HL-60/S4 treated with phorbol 12-myristate 13-acetate at 8.2 ng/mL for 4 days and 3 days (cell line): ENCODE measurements at regions not wholly inside any gene's neighbourhood (a gene's known extent, or its start where the extent isn't known, plus 50 kb on each side); places are given as distances from the start of the nearest gene placed in this dataset.
"Not testable (repeated sequence)": the region's sequence is repeated elsewhere in the genome, so short reads cannot be mapped to it uniquely, and the experiment has no call there.

Source experiments
- in situ Hi-C: fragments of 300-500 bp; cut with MboI; formaldehyde crosslinking; loops from 2 replicates; pipeline ENCODE4 v1.15.0; 2022; ENCODE audit warnings: low sequenced_read_pairs

- in situ Hi-C loops: no loop called here
These were observed 101.3 kb upstream of the DMRT1 start for GRCh38 chr9:740221-740620.

DNA sequence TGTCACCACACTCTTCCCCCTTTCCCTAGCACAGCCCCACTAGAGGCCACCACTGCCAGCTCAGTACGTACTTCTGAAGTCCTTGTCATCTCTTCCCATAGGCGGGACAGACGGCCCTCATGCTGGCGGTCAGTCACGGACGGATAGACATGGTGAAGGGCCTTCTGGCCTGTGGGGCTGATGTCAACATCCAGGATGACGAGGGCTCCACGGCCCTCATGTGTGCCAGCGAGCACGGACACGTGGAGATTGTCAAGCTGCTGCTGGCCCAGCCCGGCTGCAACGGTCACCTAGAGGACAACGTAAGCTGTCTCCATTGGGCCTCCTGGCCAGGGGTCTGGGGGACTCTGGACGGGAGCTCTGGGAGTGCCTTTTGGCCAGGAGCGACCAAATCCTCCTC, 99.4 kb upstream of the DMRT1 start:
- in situ Hi-C loops: no loop called here

DNA sequence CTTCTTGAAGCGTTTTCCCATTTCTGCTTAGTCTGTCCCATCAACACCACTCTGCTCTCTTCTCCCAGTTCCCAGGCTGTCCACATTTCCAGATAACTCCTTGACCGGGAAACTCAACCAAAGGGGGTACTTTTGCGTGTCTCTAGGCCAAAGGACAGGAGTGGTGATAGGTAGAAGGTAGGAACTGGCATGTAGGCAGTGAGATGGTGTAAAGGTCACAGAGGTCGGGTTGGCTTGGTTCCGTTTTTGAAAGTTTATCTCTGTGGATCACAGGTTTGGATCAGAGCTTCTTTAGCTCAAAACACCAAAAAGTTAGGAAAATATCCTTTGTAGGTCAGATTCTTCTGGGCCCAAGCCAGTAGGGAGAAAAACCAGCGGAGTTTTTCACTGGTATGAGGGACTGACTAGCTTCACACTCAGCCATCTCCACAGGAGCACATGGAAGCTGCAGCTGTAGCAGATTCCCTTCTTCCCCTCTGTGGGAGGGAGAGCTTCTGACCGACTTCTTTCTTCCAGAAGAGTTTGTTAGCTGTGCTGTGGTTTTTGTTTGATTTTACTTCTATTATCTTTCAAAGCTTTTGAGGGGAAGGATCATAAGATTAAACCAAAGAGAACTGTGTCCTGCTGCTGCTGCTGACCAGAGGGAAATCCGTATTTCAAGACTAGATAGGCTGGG, 98.4 kb upstream of the DMRT1 start:
- in situ Hi-C loops: no loop called here

GRCh38 chr9:744046-744712, 97.3 kb upstream of the DMRT1 start:
- in situ Hi-C loops: no loop called here

DNA sequence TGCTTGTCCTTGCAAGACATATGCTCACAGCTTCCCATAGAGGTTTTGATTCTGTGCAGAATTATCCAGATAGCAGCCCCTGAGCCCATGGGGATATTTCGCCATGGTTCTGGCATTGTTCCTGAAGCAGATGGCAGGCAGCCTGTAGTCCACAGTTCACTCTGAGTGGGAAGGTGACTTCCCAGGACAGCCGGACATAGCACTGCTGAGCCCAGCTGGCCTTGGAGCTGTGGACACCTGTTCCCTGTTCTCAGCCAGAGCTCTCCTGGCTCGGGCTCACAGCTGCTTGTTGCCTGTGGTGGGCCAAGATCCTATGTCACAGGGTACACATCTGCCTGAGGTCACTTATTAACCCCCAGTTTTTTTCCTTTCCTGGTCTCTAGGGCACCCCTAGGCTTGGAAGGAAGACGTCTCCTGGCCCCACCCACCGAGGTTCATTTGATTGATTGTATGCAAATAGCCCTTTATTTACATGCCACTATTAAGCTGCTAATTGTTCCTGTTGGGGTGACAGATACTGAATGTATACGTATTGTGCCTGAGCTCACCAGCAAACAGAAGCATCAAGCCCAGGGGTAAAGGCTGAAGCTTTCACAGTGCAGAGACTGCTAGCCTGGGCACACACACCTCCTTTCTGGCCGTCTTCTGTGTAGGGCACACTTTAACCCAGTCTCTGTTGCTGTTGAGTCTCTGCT, 96.6 kb upstream of the DMRT1 start:
- in situ Hi-C loops: no loop called here

DNA sequence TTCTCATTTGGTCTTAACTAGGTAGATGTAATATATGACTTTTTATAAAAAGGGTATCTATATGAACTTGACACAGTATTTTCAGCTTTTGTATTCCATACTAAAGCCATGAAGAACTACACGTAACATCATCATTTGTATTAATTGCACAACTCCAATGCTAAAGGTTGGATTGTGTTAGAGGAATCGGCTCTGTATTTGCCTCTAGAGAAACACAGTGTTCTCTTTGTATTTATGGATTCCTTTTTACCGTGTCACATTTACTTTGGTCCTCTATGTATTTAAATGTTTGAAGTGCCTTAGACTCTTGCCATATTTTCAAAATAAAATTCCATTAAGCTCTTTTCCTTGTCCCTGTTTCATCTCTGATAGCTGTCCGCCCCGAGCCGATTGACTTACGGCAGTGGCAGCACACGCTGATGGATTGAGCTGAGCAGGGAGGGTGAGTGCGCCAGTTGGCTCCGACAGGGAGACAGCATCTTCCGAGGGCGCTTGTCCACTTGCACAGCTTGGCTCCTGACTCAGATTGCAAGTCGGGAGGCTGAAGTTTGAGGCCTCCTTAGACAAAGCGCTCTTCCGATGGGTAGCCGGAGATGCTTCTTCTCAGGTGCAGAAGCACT, 95.6 kb upstream of the DMRT1 start:
- in situ Hi-C loops: no loop called here

- in situ Hi-C loops: no loop called here
These were observed 94.6 kb upstream of the DMRT1 start for GRCh38 chr9:746661-747434.

GRCh38 chr9:747567-747966, 93.9 kb upstream of the DMRT1 start:
- in situ Hi-C loops: no loop called here

DNA sequence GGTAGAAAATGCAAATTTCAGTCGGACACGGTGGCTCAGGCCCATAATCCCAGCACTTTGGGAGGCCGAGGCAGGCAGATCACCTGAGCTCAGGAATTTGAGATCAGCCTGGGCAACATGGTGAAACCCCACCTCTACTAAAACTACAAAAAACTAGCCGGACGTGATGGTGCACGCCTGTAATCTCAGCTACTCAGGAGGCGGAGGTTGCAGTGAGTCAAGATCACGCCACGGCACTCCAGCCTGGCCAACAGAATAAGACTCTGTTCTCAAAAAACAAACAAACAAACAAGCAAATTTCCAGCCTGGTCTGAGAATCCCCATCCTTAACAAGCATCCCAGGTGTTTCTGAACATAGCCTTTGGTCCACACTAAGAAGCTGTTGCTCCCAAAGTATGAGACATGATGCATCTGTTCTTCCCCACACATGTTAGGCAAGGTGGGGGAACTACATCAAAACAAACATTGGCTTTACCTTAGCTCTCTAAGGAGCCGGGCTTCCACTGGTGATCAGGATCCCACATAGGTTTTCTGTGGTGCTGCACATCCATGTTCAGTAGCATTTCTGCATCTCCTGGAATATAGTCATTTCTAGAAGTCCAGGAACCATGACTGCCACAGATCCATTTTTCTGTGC, 92.5 kb upstream of the DMRT1 start:
- in situ Hi-C loops: no loop called here

GRCh38 chr9:749716-750115, 91.8 kb upstream of the DMRT1 start:
- in situ Hi-C loops: no loop called here

GRCh38 chr9:750249-750967, 91.1 kb upstream of the DMRT1 start:
- in situ Hi-C loops: no loop called here

GRCh38 chr9:751137-752051, 90.1 kb upstream of the DMRT1 start:
- in situ Hi-C loops: no loop called here

- in situ Hi-C loops: no loop called here
These were observed 89.3 kb upstream of the DMRT1 start for GRCh38 chr9:752201-752600.

GRCh38 chr9:752681-753200, 88.8 kb upstream of the DMRT1 start:
- in situ Hi-C loops: no loop called here

DNA sequence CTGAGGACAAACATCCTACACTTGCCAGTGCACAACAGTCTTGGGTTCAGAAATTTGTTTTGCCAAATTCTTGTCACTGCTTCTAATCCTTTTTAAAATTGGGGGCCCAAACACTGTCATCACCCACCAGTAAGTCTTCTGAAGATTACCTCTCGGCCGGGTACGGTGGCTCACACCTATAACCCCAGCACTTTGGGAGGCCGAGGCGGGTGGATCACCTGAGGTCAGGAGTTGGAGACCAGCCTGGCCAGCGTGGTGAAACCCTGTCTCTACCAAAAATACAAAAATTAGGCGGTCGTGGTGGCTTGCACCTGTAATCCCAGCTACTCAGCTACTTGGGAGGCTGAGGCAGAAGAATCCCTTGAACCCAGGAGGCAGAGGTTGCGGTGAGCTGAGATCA, 87.8 kb upstream of the DMRT1 start:
- in situ Hi-C loops: not testable (repeated sequence)

DNA sequence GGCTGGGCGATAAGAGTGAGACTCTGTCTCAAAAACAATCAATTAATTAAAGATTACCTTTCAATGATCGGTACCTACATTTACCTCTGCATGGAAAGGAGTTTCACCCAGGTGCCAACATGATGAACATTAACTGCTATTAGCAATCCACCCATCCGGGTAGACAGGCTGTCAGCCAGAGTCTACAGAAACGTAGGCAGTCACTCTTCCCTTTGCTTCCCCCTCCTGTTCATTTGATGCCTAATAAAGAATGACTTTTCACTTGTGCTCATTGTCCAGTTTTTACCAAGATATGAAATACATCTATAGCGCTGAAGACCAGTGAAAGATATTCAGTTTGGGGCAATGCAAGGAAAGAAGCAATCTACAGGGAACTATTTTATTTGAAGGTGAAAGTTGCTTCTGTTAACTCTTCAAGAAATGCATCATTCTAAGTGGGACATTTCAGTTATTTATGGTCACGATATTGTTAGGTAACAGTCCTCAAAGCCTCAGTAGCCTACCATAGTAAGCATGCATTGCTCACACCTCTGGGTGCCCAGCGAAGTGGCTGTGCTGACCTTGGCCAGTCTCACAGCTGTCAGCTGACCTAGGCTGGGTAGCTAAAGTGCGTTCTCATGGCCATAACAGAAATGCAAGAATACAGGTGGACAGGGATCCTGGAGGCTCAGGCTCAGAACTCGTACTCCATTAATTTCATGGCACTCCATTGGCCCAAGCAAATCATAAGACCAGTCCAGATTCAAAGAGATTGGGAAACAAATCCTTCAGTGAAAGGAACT, 87.2 kb upstream of the DMRT1 start:
- in situ Hi-C loops: no loop called here

GRCh38 chr9:755454-756381, 85.8 kb upstream of the DMRT1 start:
- in situ Hi-C loops: no loop called here
